ENCODE measurements at regions not wholly inside any gene's neighbourhood (a gene's known extent, or its start where the extent isn't known, plus 50 kb on each side); places are given as distances from the start of the nearest gene placed in this dataset.

GRCh38 chr11:96815236-96815635, 425.4 kb downstream of the JRKL start:
- Histone ChIP-seq H3K27ac (ENCODE audit: insufficient read depth, low read length) (no peak overlapping the region), H3K18ac (ENCODE audit: low read depth, low read length) (no peak overlapping the region), H4K8ac (ENCODE audit: low read depth in 2 of 2, low read length in 2 of 2) (no peak overlapping the region), H3K4me2 (ENCODE audit: low read depth, low read length) (no peak overlapping the region), H3K4me1 (ENCODE audit: control insufficient read depth, insufficient read depth, low read length) (no peaks in the 10 kb centered on the region), H3K14ac (replicated peaks; ENCODE audit: low read depth, low read length) (no peak overlapping the region), H3K4me3 (ENCODE audit: insufficient read depth, low read depth, low read length) (no peak overlapping the region), H3K9me3 (ENCODE audit: control insufficient read depth, insufficient read depth, low read length) (no peaks in the 10 kb centered on the region), H3K9ac (ENCODE audit: low read depth, low read length) (no peak overlapping the region), H4K20me1 (ENCODE audit: insufficient read depth, low read length) (no peaks in the 10 kb centered on the region), H4K5ac (ENCODE audit: low read depth, low read length) (no peak overlapping the region), H3K23ac (ENCODE audit: low read depth, low read length) (no peak overlapping the region), H4K91ac (ENCODE audit: insufficient read depth, low read depth, low read length) (no peak overlapping the region), H2AK9ac (replicated peaks; ENCODE audit: low read depth, low read length, poor library complexity) (no peak overlapping the region), H2AK5ac (ENCODE audit: low read depth, low read length) (no peak overlapping the region), H2BK20ac (ENCODE audit: low read depth, low read length) (no peak overlapping the region), H3K9me1 (ENCODE audit: insufficient read depth, low read length) (no peaks in the 10 kb centered on the region), H3K36me3 (ENCODE audit: control insufficient read depth, insufficient read depth, low read length) (no peaks in the 10 kb centered on the region), H2BK120ac (ENCODE audit: low read depth, low read length) (no peak overlapping the region), H3K79me1 (ENCODE audit: low read depth in 1 of 2, low read length in 2 of 2) (no peaks in the 10 kb centered on the region), H3K4ac (ENCODE audit: low read depth, low read length) (no peak overlapping the region), H3K56ac (ENCODE audit: extremely low read depth, insufficient read depth, low read length) (no peak overlapping the region), H2BK15ac (ENCODE audit: low read depth, low read length) (no peak overlapping the region), H3K27me3 (ENCODE audit: control insufficient read depth, insufficient read depth, low read length) (no peaks in the 10 kb centered on the region), H2AFZ (replicated peaks; ENCODE audit: low read length, poor library complexity) (no peak overlapping the region), H2BK5ac (ENCODE audit: low read depth, low read length, poor library complexity, severe bottlenecking) (no peak overlapping the region)
- no CpG with 5 or more reads among the region's 3 CpGs for WGBS, 2 experiments (ENCODE audit: extremely low coverage in 2 of 2, insufficient read length in 1 of 2)
- DNase-seq (no peak), ATAC-seq (ENCODE audit: low read depth) (no peak)
- in situ Hi-C loops (cut with MboI; ENCODE audit: low sequenced_read_pairs) (no loop called here), dilution Hi-C loops (cut with HindIII; ENCODE audit: low sequenced_read_pairs, unreplicated experiment) (no loop called here), intact Hi-C loops (cut with micrococcal nuclease) (no loop called here)
- CTCF ChIA-PET, result no interaction called here
- BruUV-seq (replicated peaks), result no TSS peak
- TF ChIP-seq RFX5 (IDR thresholded peaks at IDR 0.05; ENCODE audit: low read depth, low read length) (no peak), FOS (IDR thresholded peaks at IDR 0.05; ENCODE audit: low read depth, low read length) (no peak), RCOR1 (IDR thresholded peaks at IDR 0.05; ENCODE audit: insufficient replicate concordance, low read length) (no peak), NFE2L2 (IDR thresholded peaks at IDR 0.05; ENCODE audit: low read depth, low read length) (no peak)
- POLR2A ChIA-PET (ENCODE audit: unreplicated experiment), result no interaction called here

Measured in IMR-90 (cell line).